Endothelial cell (in vitro differentiated cells): ENCODE measurements at regions not wholly inside any gene's neighbourhood (a gene's known extent, or its start where the extent isn't known, plus 50 kb on each side); places are given as distances from the start of the nearest gene placed in this dataset.

Experiments used
- DNase-seq: peaks from one replicate; pipeline ENCODE4 v3.0.0; 2021; ENCODE audit warnings: low spot score
- H3K27ac Mint-ChIP-seq: one replicate; pipeline ENCODE4 v1.8.0; 2021; ENCODE audit warnings: mixed read lengths, inconsistent platforms; ENCODE audit not compliant: unreplicated experiment
- H3K27me3 Mint-ChIP-seq: one replicate; pipeline ENCODE4 v1.8.0; 2021; ENCODE audit warnings: mild to moderate bottlenecking, moderate library complexity, mixed read lengths, inconsistent platforms; ENCODE audit not compliant: unreplicated experiment
- H3K36me3 Mint-ChIP-seq: one replicate; pipeline ENCODE4 v1.8.0; 2021; ENCODE audit warnings: mild to moderate bottlenecking, low read depth, mixed read lengths, inconsistent platforms; ENCODE audit not compliant: unreplicated experiment
- H3K4me1 Mint-ChIP-seq: one replicate; pipeline ENCODE4 v1.8.0; 2021; ENCODE audit warnings: mild to moderate bottlenecking, mixed read lengths, inconsistent platforms; ENCODE audit not compliant: unreplicated experiment
- H3K4me3 Mint-ChIP-seq: one replicate; pipeline ENCODE4 v1.8.0; 2021; ENCODE audit warnings: mild to moderate bottlenecking, mixed read lengths, inconsistent platforms; ENCODE audit not compliant: unreplicated experiment
- H3K9me3 Mint-ChIP-seq: one replicate; pipeline ENCODE4 v1.8.0; 2021; ENCODE audit warnings: mixed read lengths, inconsistent platforms; ENCODE audit not compliant: unreplicated experiment
- TF ChIP-seq, protein P1 (sequence below): fragments of 200-600 bp; sonication (generic); IDR thresholded peaks from one replicate; pipeline ENCODE4 v1.5.0; 2021; ENCODE audit warnings: antibody characterized with exemption; ENCODE audit not compliant: unreplicated experiment

DNA sequence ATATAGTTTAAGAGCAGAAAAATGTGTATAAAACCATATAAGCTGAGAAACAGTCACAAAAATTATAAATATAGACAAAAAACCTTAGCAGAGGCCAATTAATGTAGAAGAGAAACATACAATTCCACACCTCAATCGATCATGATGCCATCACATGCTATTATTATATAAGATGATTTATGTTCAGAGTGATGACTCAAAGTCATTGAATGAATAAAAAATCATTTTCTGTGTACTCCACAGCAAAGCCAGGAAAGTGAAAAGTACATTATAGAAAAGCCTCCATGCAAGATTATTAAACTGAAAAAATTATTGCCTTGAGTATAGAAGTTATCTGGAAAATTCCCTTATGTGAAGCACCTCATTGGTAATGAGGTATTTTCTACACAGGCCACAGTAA, 229.2 kb upstream of the PPFIA2 start:
- no peaks in the 10 kb centered on the region for H3K9me3 Mint-ChIP-seq
- H3K4me3 Mint-ChIP-seq = no peak overlapping the region
- no peaks in the 10 kb centered on the region for H3K4me1 Mint-ChIP-seq
- no peak for DNase-seq
- TF ChIP-seq, protein P1, sequence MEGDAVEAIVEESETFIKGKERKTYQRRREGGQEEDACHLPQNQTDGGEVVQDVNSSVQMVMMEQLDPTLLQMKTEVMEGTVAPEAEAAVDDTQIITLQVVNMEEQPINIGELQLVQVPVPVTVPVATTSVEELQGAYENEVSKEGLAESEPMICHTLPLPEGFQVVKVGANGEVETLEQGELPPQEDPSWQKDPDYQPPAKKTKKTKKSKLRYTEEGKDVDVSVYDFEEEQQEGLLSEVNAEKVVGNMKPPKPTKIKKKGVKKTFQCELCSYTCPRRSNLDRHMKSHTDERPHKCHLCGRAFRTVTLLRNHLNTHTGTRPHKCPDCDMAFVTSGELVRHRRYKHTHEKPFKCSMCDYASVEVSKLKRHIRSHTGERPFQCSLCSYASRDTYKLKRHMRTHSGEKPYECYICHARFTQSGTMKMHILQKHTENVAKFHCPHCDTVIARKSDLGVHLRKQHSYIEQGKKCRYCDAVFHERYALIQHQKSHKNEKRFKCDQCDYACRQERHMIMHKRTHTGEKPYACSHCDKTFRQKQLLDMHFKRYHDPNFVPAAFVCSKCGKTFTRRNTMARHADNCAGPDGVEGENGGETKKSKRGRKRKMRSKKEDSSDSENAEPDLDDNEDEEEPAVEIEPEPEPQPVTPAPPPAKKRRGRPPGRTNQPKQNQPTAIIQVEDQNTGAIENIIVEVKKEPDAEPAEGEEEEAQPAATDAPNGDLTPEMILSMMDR = no peak
- H3K27me3 Mint-ChIP-seq = no peaks in the 10 kb centered on the region
- no peak overlapping the region for H3K27ac Mint-ChIP-seq
- no peaks in the 10 kb centered on the region for H3K36me3 Mint-ChIP-seq

DNA sequence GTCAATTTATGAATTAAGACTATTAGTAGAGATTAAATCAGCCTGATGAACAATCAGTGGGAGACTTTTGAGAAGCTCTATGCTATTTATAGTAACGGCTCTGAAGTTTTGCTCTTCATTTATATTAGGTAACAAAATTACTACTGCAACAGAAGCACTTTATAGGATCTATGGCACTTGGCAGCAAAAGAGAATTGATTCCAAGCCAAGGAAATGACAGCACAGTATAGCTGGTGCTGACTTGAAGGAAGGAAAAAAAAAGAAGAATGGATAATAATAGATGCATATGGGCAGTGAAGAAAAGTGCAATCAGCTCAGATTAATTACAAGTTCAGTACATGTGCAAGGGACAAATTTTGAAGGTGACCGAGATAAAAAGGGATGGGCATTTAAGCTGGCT, 228.2 kb upstream of the PPFIA2 start:
- Mint-ChIP-seq H3K4me1 (no peaks in the 10 kb centered on the region), H3K9me3 (no peaks in the 10 kb centered on the region), H3K27me3 (no peaks in the 10 kb centered on the region), H3K36me3 (no peaks in the 10 kb centered on the region), H3K27ac (no peak overlapping the region), H3K4me3 (no peak overlapping the region)
- TF ChIP-seq, protein P1 = no peak
- no peak for DNase-seq

DNA sequence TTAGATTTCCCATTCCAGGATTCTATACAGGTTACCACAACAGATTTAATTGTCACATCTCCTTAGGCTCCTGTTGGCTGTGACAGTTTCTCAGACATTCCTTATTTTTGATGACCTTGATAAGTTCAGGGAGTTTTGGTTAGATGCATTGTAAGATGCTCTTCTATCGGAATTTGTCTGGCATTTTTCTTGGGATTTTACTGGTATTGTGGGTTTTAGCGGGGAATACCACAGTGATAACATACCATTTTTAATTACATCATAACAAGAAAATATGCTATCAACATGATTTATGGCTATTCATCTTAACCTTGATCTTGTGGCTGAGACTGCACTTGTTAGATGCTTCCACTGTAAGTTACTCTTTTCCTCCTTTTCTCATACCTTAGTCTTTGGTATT, 217.5 kb upstream of the PPFIA2 start:
- no peak for DNase-seq
- H3K4me3 Mint-ChIP-seq = no peak overlapping the region
- TF ChIP-seq, protein P1 = no peak

DNA sequence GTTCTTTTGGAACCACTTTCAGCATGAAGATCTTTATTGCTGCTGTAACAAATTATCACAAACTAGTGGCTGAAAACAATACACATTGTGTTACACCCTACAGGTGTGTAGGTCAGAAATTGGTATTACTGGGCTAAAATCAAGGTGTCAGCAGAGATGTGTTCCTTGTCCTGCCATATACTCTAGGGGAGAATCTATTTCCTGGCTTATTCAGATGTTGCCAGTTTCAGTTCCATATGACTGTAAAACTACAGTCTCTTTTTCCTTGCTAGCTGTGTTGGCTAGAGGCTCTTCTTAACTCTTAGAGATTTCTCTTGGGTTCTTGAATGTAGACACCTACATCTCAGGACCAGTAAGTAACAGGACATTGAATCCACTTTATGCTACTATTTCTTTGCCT, 215.6 kb upstream of the PPFIA2 start:
- H3K9me3 Mint-ChIP-seq = no peaks in the 10 kb centered on the region
- no peaks in the 10 kb centered on the region for H3K27me3 Mint-ChIP-seq
- H3K4me3 Mint-ChIP-seq = no peak overlapping the region
- no peaks in the 10 kb centered on the region for H3K4me1 Mint-ChIP-seq
- no peak for DNase-seq
- no peaks in the 10 kb centered on the region for H3K36me3 Mint-ChIP-seq
- H3K27ac Mint-ChIP-seq = no peak overlapping the region
- TF ChIP-seq, protein P1 = no peak

More for the DNA sequence above, 217.5 kb upstream of the PPFIA2 start:
- no peaks in the 10 kb centered on the region for H3K4me1 Mint-ChIP-seq
- no peak overlapping the region for H3K27ac Mint-ChIP-seq
- no peaks in the 10 kb centered on the region for H3K27me3 Mint-ChIP-seq
- no peaks in the 10 kb centered on the region for H3K9me3 Mint-ChIP-seq
- H3K36me3 Mint-ChIP-seq = no peaks in the 10 kb centered on the region

DNA sequence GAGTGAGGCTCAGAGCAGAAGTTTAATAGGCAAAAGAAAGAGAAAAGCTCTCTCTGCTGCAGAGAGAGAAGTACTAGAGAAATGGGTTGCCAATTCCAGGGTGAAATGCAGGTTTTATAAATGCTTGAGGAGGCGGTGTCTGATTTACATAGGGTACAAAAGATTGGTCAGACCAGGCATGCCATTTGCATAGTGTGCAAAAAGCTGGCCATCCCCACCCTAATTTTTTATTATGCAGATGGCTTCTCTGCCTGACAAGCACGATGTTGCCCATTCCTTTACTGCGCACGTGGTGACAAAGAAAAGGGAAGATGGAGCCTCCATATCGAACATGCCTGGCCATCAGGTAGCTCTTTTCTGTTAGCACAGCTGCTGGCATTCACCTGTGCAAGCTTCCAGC, 209.3 kb upstream of the PPFIA2 start:
- DNase-seq = no peak
- H3K4me1 Mint-ChIP-seq = no peaks in the 10 kb centered on the region
- no peak overlapping the region for H3K4me3 Mint-ChIP-seq
- H3K9me3 Mint-ChIP-seq = no peaks in the 10 kb centered on the region
- no peaks in the 10 kb centered on the region for H3K27me3 Mint-ChIP-seq
- H3K27ac Mint-ChIP-seq = no peak overlapping the region
- TF ChIP-seq, protein P1 = no peak
- H3K36me3 Mint-ChIP-seq = no peaks in the 10 kb centered on the region
